ENCODE measurements at regions not wholly inside any gene's neighbourhood (a gene's known extent, or its start where the extent isn't known, plus 50 kb on each side); places are given as distances from the start of the nearest gene placed in this dataset.

DNA sequence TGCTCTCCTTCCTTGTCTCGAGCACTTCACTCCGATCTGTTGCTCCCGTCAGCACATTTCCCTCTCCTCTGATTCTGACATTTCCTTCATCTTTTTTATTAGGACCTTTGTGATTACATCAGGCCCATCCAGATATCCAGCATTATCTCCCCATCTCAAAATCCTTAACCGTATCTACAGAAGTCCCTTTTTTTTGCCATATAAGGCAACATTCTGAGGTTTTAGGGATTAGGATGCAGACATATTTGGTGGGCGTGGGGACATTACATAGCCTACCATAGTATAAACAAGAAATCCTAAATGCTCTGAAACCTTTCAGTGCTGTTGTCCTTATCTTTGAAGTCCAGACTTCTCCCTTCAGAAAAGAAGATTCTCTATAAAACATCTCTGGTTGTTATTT is 505.0 kb upstream of the PITX2 start (continued):
- TF ChIP-seq SUZ12 (IDR thresholded peaks at IDR 0.05; ENCODE audit: unreplicated experiment) (no peak), POLR2AphosphoS5 (IDR thresholded peaks at IDR 0.05; ENCODE audit: low read length) (no peak), CBFB (IDR thresholded peaks at IDR 0.05; ENCODE audit: low read depth) (no peak)
- TF ChIP-seq, protein P1, sequence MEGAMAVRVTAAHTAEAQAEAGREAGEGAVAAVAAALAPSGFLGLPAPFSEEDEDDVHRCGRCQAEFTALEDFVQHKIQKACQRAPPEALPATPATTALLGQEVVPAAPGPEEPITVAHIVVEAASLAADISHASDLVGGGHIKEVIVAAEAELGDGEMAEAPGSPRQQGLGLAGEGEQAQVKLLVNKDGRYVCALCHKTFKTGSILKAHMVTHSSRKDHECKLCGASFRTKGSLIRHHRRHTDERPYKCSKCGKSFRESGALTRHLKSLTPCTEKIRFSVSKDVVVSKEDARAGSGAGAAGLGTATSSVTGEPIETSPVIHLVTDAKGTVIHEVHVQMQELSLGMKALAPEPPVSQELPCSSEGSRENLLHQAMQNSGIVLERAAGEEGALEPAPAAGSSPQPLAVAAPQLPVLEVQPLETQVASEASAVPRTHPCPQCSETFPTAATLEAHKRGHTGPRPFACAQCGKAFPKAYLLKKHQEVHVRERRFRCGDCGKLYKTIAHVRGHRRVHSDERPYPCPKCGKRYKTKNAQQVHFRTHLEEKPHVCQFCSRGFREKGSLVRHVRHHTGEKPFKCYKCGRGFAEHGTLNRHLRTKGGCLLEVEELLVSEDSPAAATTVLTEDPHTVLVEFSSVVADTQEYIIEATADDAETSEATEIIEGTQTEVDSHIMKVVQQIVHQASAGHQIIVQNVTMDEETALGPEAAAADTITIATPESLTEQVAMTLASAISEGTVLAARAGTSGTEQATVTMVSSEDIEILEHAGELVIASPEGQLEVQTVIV (IDR thresholded peaks at IDR 0.05; ENCODE audit: borderline replicate concordance, partially characterized antibody) = no peak
- TF ChIP-seq, protein P2, sequence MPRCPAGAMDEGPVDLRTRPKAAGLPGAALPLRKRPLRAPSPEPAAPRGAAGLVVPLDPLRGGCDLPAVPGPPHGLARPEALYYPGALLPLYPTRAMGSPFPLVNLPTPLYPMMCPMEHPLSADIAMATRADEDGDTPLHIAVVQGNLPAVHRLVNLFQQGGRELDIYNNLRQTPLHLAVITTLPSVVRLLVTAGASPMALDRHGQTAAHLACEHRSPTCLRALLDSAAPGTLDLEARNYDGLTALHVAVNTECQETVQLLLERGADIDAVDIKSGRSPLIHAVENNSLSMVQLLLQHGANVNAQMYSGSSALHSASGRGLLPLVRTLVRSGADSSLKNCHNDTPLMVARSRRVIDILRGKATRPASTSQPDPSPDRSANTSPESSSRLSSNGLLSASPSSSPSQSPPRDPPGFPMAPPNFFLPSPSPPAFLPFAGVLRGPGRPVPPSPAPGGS (IDR thresholded peaks at IDR 0.05; ENCODE audit: borderline replicate concordance, insufficient read depth, low read depth, low read length, poor library complexity, severe bottlenecking) = no peak

DNA sequence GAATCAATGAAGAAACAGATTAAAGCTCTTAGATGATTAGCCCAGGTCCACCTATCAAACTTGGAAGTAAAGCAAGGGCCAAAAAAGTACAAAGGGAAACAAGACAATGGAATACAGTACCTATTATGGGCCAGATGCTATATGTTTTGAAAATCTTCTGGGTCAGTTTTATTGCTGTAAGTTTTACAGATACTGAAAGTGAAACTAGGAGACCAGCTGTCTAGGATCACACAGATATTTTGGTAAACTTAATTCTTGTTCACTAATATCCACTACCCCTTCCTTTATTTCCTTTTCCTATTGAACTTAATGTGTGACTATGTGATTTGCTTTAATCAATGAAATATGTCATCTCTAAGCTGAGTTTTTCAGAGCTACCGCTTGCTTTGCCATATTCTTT is 505.4 kb upstream of the PITX2 start:
- Histone ChIP-seq H3K36me3 (ENCODE audit: control insufficient read depth in 2 of 2, insufficient read depth in 2 of 2, low read length in 1 of 2) (no peaks in the 10 kb centered on the region), H3K4me3 (no peak overlapping the region), H4K20me1 (ENCODE audit: control insufficient read depth, insufficient read depth) (no peaks in the 10 kb centered on the region), H3K27ac (ENCODE audit: control insufficient read depth, insufficient read depth) (no peak overlapping the region), H2AFZ (ENCODE audit: control insufficient read depth, low read depth, low read length) (no peak overlapping the region), H3K4me2 (ENCODE audit: control insufficient read depth, insufficient read depth) (no peak overlapping the region), H3K9me3 (replicated peaks; ENCODE audit: control insufficient read depth, insufficient read depth, low read length) (no peaks in the 10 kb centered on the region), H3K27me3 (replicated peaks in 1 of 2; ENCODE audit: control insufficient read depth in 2 of 2, insufficient read depth in 2 of 2, low read length in 1 of 2) (no peaks in the 10 kb centered on the region), H3K4me1 (ENCODE audit: control insufficient read depth, insufficient read depth, low read length) (no peaks in the 10 kb centered on the region), H3K9ac (ENCODE audit: control insufficient read depth, insufficient read depth, low read length) (no peak overlapping the region), H3K79me2 (ENCODE audit: control insufficient read depth, insufficient read depth, low read length) (no peaks in the 10 kb centered on the region)
- whole genome bisulfite sequencing (ENCODE audit: insufficient coverage, insufficient replicate concordance, low lambda C conversion rate, missing lambda C conversion rate) = 88% methylated on average over 1 of the region's 1 CpG
- ATAC-seq (peak; percentile 32; the same call in 1 of the 3 replicates), DNase-seq (ENCODE audit: low read depth, low spot score) (no peak), FAIRE-seq (no peak)
- RAD21 ChIA-PET (ENCODE audit: unreplicated experiment) = no interaction called here
- POLR2A ChIA-PET = no interaction called here
- CTCF ChIA-PET = no interaction called here
- SMC1A ChIA-PET (ENCODE audit: uncharacterized antibody, unreplicated experiment) = interaction anchor here (0.7 kb wide), 1 partner anchor 127 kb away, joined by 3 read pairs; no protein-coding TSS in a partner anchor
- TF ChIP-seq TCF7 (IDR thresholded peaks at IDR 0.05; ENCODE audit: borderline replicate concordance) = no peak
- no peak for TF ChIP-seq ESRRA (IDR thresholded peaks at IDR 0.05; ENCODE audit: low read length)
- no peak for TF ChIP-seq ZBED1 (IDR thresholded peaks at IDR 0.05; ENCODE audit: borderline replicate concordance)
- TF ChIP-seq, protein P3, sequence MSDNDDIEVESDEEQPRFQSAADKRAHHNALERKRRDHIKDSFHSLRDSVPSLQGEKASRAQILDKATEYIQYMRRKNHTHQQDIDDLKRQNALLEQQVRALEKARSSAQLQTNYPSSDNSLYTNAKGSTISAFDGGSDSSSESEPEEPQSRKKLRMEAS (IDR thresholded peaks at IDR 0.05; ENCODE audit: low read depth, low read length) = no peak
- TF ChIP-seq CREB1 (IDR thresholded peaks at IDR 0.05; ENCODE audit: low read depth) = no peak
- no peak for TF ChIP-seq SIN3A (IDR thresholded peaks at IDR 0.05; ENCODE audit: low read depth, low read length)
- TF ChIP-seq NR2F1 (conservative IDR thresholded peaks at IDR 0.05) = no peak
- no peak for TF ChIP-seq RAD51 (IDR thresholded peaks at IDR 0.05)
- TF ChIP-seq SUZ12 (IDR thresholded peaks at IDR 0.05; ENCODE audit: unreplicated experiment) = no peak
- TF ChIP-seq HDAC6 (IDR thresholded peaks at IDR 0.05; ENCODE audit: unreplicated experiment) = no peak
- in situ Hi-C loops (cut with MboI) = no loop called here
- no TSS peak for BruUV-seq (replicated peaks)
- intact Hi-C loops (cut with micrococcal nuclease; ENCODE audit: unreplicated experiment) = no loop called here
